GM18499 (cell line): ENCODE measurements at regions not wholly inside any gene's neighbourhood (a gene's known extent, or its start where the extent isn't known, plus 50 kb on each side); places are given as distances from the start of the nearest gene placed in this dataset.
"Not testable (repeated sequence)": the region's sequence is repeated elsewhere in the genome, so short reads cannot be mapped to it uniquely, and the experiment has no call there.

Experiments
- ATAC-seq: cut with Tn5 transposase; IDR thresholded peaks from one replicate; pipeline ENCODE4 v1.9.1; 2021; ENCODE audit warnings: moderate number of reproducible peaks; ENCODE audit not compliant: insufficient read depth, unreplicated experiment

- ATAC-seq: not testable (repeated sequence)
Measured at GRCh38 chr2:83245806-83246537, 1213.1 kb downstream of the SUCLG1 start.

- no peak for ATAC-seq
Measured at GRCh38 chr2:83240611-83241010, 1218.5 kb downstream of the SUCLG1 start.

GRCh38 chr2:83238111-83238510 lies 1221.0 kb downstream of the SUCLG1 start:
- no peak for ATAC-seq

GRCh38 chr2:83234246-83234645 lies 1224.8 kb downstream of the SUCLG1 start:
- ATAC-seq: no peak

- ATAC-seq: no peak
Measured at GRCh38 chr2:83233781-83234180, 1225.3 kb downstream of the SUCLG1 start.

GRCh38 chr2:83233326-83233725 lies 1225.8 kb downstream of the SUCLG1 start:
- ATAC-seq: no peak

GRCh38 chr2:83229443-83229842 lies 1229.6 kb downstream of the SUCLG1 start:
- ATAC-seq: no peak

- ATAC-seq: no peak
Measured at GRCh38 chr2:83224591-83225200, 1234.4 kb downstream of the SUCLG1 start.

- no peak for ATAC-seq
Measured at GRCh38 chr2:83221258-83221657, 1237.8 kb downstream of the SUCLG1 start.

GRCh38 chr2:83217854-83218253 lies 1241.2 kb downstream of the SUCLG1 start:
- no peak for ATAC-seq

GRCh38 chr2:83196225-83196624 lies 1262.9 kb downstream of the SUCLG1 start:
- no peak for ATAC-seq

- ATAC-seq: no peak
Measured at GRCh38 chr2:83191316-83191715, 1267.8 kb downstream of the SUCLG1 start.

- ATAC-seq: no peak
Measured at GRCh38 chr2:83186105-83186760, 1272.8 kb downstream of the SUCLG1 start.

GRCh38 chr2:83180862-83181530 lies 1278.1 kb downstream of the SUCLG1 start:
- ATAC-seq: not testable (repeated sequence)

GRCh38 chr2:83176539-83176938 lies 1282.5 kb downstream of the SUCLG1 start:
- ATAC-seq: no peak

- no peak for ATAC-seq
Measured at GRCh38 chr2:83172841-83173240, 1286.2 kb downstream of the SUCLG1 start.

- no peak for ATAC-seq
Measured at GRCh38 chr2:83168377-83168776, 1290.7 kb downstream of the SUCLG1 start.

- ATAC-seq: no peak
Measured at GRCh38 chr2:83162421-83162820, 1296.7 kb downstream of the SUCLG1 start.

- ATAC-seq: no peak
Measured at GRCh38 chr2:83160571-83160970, 1298.5 kb downstream of the SUCLG1 start.

GRCh38 chr2:83155826-83156225 lies 1303.3 kb downstream of the SUCLG1 start:
- no peak for ATAC-seq

GRCh38 chr2:83143946-83144345 lies 1315.1 kb downstream of the SUCLG1 start:
- no peak for ATAC-seq
